CD4-positive, CD25-positive, alpha-beta regulatory T cell (primary cell): ENCODE measurements at regions not wholly inside any gene's neighbourhood (a gene's known extent, or its start where the extent isn't known, plus 50 kb on each side); places are given as distances from the start of the nearest gene placed in this dataset.
"Not testable (repeated sequence)": the region's sequence is repeated elsewhere in the genome, so short reads cannot be mapped to it uniquely, and the experiment has no call there.

Experiments used
- ATAC-seq, 2 donors: fragments of 150-1000 bp; cut with Tn5 transposase; one replicate each; pipeline ENCODE4 v1.10.0; 2021; ENCODE audit warnings: low read depth in 2 of 2, moderate number of reproducible peaks in 2 of 2, moderate library complexity in 1 of 2
- DNase-seq, 3 donors: peaks; one replicate each; pipeline versions ENCODE4 v3.0.0 to v3.0.0-alpha.2; 2012 to 2022; ENCODE audit warnings: mixed read lengths in 1 of 3
- H3K27ac ChIP-seq: one replicate; pipeline ENCODE4 v1.7.0; 2013; ENCODE audit warnings: mild to moderate bottlenecking, low read length; ENCODE audit not compliant: insufficient read depth, poor library complexity, severe bottlenecking
- H3K27me3 ChIP-seq: one replicate; pipeline ENCODE4 v1.7.0; 2013; ENCODE audit warnings: low read length; ENCODE audit not compliant: control insufficient read depth, insufficient read depth
- H3K36me3 ChIP-seq: one replicate; pipeline ENCODE4 v1.7.0; 2013; ENCODE audit warnings: mild to moderate bottlenecking, low read length, moderate library complexity; ENCODE audit not compliant: control insufficient read depth, insufficient read depth
- H3K4me1 ChIP-seq: 2 replicates; pipeline ENCODE4 v1.7.0; 2013; ENCODE audit warnings: mild to moderate bottlenecking, low read length; ENCODE audit not compliant: insufficient read depth, control insufficient read depth, poor library complexity, severe bottlenecking
- H3K4me3 ChIP-seq: one replicate; pipeline ENCODE4 v1.7.0; 2013; ENCODE audit warnings: low read depth, mild to moderate bottlenecking, low read length, moderate library complexity
- H3K9me3 ChIP-seq, 2 experiments: 1 replicate in 1 of 2; 2 replicates in 1 of 2; pipeline ENCODE4 v1.7.0; 2013; ENCODE audit warnings: low read length in 2 of 2, mild to moderate bottlenecking in 1 of 2, moderate library complexity in 1 of 2; ENCODE audit not compliant: control insufficient read depth in 2 of 2
- H3K27ac Mint-ChIP-seq, 3 donors: one replicate each; pipeline ENCODE4 v1.8.0; 2020 to 2022; ENCODE audit warnings: mild to moderate bottlenecking in 3 of 3, mixed read lengths in 3 of 3, moderate library complexity in 2 of 3
- H3K27me3 Mint-ChIP-seq: one replicate; pipeline ENCODE4 v1.8.0; 2022; ENCODE audit warnings: mild to moderate bottlenecking, mixed read lengths
- H3K36me3 Mint-ChIP-seq: one replicate; pipeline ENCODE4 v1.8.0; 2020; ENCODE audit warnings: mixed read lengths
- H3K4me1 Mint-ChIP-seq, 4 donors: one replicate each; pipeline ENCODE4 v1.8.0; 2020 to 2022; ENCODE audit warnings: mixed read lengths in 4 of 4, mild to moderate bottlenecking in 1 of 4
- H3K4me3 Mint-ChIP-seq, 4 donors: one replicate each; pipeline ENCODE4 v1.8.0; 2020 to 2022; ENCODE audit warnings: mild to moderate bottlenecking in 4 of 4, mixed read lengths in 4 of 4, moderate library complexity in 3 of 4
- H3K9me3 Mint-ChIP-seq, 7 donors: one replicate each; pipeline ENCODE4 v1.8.0; 2020 to 2022; ENCODE audit warnings: mixed read lengths in 7 of 7, mild to moderate bottlenecking in 3 of 7, moderate library complexity in 2 of 7

DNA sequence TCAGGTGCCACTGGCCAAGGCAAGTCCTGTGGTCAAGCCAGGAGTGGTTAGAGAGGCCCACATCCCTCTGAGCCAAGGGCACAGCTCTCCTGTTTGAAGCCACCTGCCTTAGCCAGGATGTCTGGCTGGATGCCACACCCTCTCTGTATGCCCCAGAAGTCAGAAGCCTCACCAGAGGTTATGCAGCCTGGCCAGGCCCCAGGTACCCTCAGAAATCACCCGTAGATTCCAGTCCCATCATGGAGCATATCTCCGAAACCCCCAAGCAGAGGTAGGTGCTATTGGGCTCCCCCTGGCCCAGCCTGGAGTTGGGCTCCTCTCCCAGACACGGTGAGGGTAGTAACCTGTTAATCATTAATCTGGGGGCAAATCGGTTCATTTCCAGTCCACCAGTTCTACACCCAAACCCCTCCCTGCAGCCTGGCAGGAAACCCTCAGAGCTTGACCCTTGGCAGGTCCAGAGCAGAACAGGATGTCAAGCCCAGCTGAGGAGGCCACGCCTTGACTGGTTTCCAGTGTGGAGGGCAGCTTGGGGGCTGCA lies 60.6 kb upstream of the TMEM97 start:
- H3K9me3 Mint-ChIP-seq, result peaks cover 2 to 19% (median 5%) of the 10 kb centered on the region in 7 donors
- H3K4me3 Mint-ChIP-seq, result no peak overlapping the region
- no peak for DNase-seq
- peaks cover 37% of the 10 kb centered on the region for H3K27me3 Mint-ChIP-seq
- H3K4me1 ChIP-seq, result no peaks in the 10 kb centered on the region
- no peaks in the 10 kb centered on the region for H3K27me3 ChIP-seq
- H3K36me3 ChIP-seq, result no peaks in the 10 kb centered on the region
- no peak overlapping the region for H3K4me3 ChIP-seq
- H3K4me1 Mint-ChIP-seq, result no peaks in the 10 kb centered on the region
- H3K27ac ChIP-seq, result no peak overlapping the region
- peaks cover 13 to 25% of the 10 kb centered on the region in 2 experiments for H3K9me3 ChIP-seq
- ATAC-seq, result no peak
- H3K36me3 Mint-ChIP-seq, result no peaks in the 10 kb centered on the region
- no peak overlapping the region for H3K27ac Mint-ChIP-seq

GRCh38 chr17:28261219-28261618 lies 57.8 kb upstream of the TMEM97 start:
- no peak overlapping the region for H3K27ac ChIP-seq
- peaks cover 2 to 22% (median 7%) of the 10 kb centered on the region in 7 donors for H3K9me3 Mint-ChIP-seq
- no peaks in the 10 kb centered on the region for H3K36me3 ChIP-seq
- ATAC-seq, result no peak
- peaks cover 21% of the 10 kb centered on the region for H3K27me3 Mint-ChIP-seq
- no peaks in the 10 kb centered on the region for H3K4me1 ChIP-seq
- no peaks in the 10 kb centered on the region for H3K4me1 Mint-ChIP-seq
- H3K4me3 Mint-ChIP-seq, result no peak overlapping the region
- no peak for DNase-seq
- H3K27ac Mint-ChIP-seq, result no peak overlapping the region
- H3K36me3 Mint-ChIP-seq, result peaks cover 3% of the 10 kb centered on the region
- no peaks in the 10 kb centered on the region for H3K27me3 ChIP-seq
- no peak overlapping the region for H3K4me3 ChIP-seq
- peaks cover 13 to 28% of the 10 kb centered on the region in 2 experiments for H3K9me3 ChIP-seq

DNA sequence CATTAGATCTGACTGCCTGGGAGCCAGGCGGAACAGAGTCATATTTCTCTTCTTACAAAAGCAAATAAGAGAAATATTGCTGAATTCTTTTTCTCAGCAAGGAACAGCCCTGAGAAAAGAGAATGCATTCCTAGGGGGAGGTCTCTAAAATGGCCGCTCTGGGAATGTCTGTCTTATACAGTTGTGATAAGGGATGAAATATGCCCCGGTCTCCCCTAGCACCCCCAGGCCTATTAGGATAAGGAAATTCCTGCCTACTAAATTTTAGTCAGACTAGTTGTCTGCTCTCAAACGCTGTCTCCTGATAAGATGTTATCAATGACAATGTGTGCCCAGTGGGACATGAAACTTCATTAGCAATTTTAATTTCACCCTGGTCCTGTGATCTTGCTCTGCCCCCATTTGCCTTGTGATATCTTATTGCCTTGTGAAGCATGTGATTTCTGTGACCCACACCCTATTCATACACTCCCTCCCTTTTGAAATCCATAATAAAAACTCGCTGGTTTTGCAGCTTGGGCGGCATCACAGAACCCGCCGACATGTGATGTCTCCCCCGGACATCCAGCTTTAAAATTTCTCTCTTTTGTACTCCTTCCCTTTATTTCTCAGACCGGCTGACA lies 56.8 kb upstream of the TMEM97 start:
- not testable (repeated sequence) for H3K4me1 ChIP-seq, H3K36me3 ChIP-seq, ATAC-seq, H3K27me3 ChIP-seq, H3K4me1 Mint-ChIP-seq, DNase-seq, H3K27ac Mint-ChIP-seq, H3K4me3 ChIP-seq, H3K36me3 Mint-ChIP-seq, H3K27ac ChIP-seq
- Mint-ChIP-seq H3K27me3 (peaks cover 21% of the 10 kb centered on the region), H3K4me3 (peak overlapping the region in 1 of 4 donors; percentile 27), H3K9me3 (peaks cover 2 to 25% (median 7%) of the 10 kb centered on the region in 7 donors)
- H3K9me3 ChIP-seq, result peaks cover 13 to 28% of the 10 kb centered on the region in 2 experiments

- not testable (repeated sequence) for H3K36me3 ChIP-seq, H3K36me3 Mint-ChIP-seq, H3K4me1 ChIP-seq, H3K27me3 ChIP-seq, ATAC-seq, H3K4me1 Mint-ChIP-seq, H3K27ac ChIP-seq, H3K27ac Mint-ChIP-seq, H3K4me3 Mint-ChIP-seq, DNase-seq, H3K4me3 ChIP-seq
- Mint-ChIP-seq H3K27me3 (peaks cover 12% of the 10 kb centered on the region), H3K9me3 (peaks cover 2 to 33% (median 7%) of the 10 kb centered on the region in 7 donors)
- peaks cover 13 to 28% of the 10 kb centered on the region in 2 experiments for H3K9me3 ChIP-seq
Observed at GRCh38 chr17:28264902-28265548, 54.0 kb upstream of the TMEM97 start.

DNA sequence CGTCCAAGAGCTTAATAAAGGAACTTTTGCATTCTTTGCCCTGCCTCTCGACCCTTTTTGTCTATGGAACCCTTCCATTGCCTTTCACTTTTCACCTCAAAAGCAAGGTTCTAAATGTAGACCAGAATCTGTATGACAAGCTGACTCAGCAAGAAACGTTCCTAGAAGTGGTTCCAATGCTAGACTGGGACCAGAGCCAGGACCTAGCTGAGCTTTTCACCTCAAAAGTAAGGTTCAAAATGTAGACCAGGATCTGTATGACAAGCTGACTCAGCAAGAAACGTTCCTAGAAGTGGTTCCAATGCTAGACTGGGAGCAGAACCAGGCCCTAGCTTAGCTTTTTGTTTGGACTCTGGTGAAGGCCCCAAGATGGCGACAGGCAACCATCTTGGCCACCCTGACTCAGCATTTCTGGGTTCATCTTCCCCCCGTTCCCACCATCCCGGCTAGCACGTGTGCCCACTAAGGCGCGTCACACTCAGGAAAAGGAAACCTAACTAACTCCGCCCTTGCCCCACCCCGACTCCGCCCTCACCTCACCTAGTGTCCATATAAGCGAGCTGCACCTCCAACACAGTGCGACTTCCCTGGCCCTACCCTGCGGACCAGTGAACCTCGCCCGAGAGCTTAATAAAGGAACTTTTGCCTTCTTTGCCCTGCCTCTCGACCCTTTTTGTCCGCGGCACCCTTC lies 53.0 kb upstream of the TMEM97 start:
- H3K4me3 ChIP-seq, H3K27ac ChIP-seq, H3K36me3 Mint-ChIP-seq, H3K4me3 Mint-ChIP-seq, DNase-seq, H3K27me3 ChIP-seq, H3K36me3 ChIP-seq, H3K4me1 ChIP-seq, H3K4me1 Mint-ChIP-seq, ATAC-seq: not testable (repeated sequence)
- peaks cover 10 to 26% of the 10 kb centered on the region in 2 experiments for H3K9me3 ChIP-seq
- Mint-ChIP-seq H3K27ac (peak overlapping the region in 1 of 3 donors; percentile 18), H3K9me3 (peaks cover 2 to 29% (median 7%) of the 10 kb centered on the region in 7 donors), H3K27me3 (peaks cover 12% of the 10 kb centered on the region)

DNA sequence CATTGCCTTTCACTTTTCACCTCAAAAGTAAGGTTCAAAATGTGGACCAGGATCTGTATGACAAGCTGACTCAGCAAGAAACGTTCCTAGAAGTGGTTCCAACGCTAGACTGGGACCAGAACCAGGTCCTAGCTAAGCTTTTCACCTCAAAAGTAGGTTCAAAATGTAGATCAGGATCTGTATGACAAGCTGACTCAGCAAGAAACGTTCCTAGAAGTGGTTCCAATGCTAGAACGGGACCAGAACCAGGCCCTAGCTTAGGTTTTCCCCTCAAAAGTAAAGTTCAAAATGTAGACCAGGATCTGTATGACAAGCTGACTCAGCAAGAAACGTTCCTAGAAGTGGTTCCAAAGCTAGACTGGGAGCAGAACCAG lies 52.5 kb upstream of the TMEM97 start:
- H3K27me3 ChIP-seq, H3K4me1 Mint-ChIP-seq, H3K27ac Mint-ChIP-seq, H3K4me3 ChIP-seq, H3K36me3 Mint-ChIP-seq, DNase-seq, H3K4me3 Mint-ChIP-seq, H3K27ac ChIP-seq, H3K36me3 ChIP-seq, H3K4me1 ChIP-seq, ATAC-seq: not testable (repeated sequence)
- peaks cover 7 to 21% of the 10 kb centered on the region in 2 experiments for H3K9me3 ChIP-seq
- Mint-ChIP-seq H3K9me3 (peaks cover 2 to 24% (median 7%) of the 10 kb centered on the region in 7 donors), H3K27me3 (peaks cover 15% of the 10 kb centered on the region)

GRCh38 chr17:28266926-28267719 lies 51.9 kb upstream of the TMEM97 start:
- not testable (repeated sequence) for H3K4me1 ChIP-seq, ATAC-seq, H3K4me3 Mint-ChIP-seq, H3K4me1 Mint-ChIP-seq, H3K4me3 ChIP-seq, H3K27me3 ChIP-seq, DNase-seq, H3K27ac ChIP-seq, H3K36me3 Mint-ChIP-seq, H3K36me3 ChIP-seq, H3K27ac Mint-ChIP-seq
- peaks cover 6 to 15% of the 10 kb centered on the region in 2 experiments for H3K9me3 ChIP-seq
- Mint-ChIP-seq H3K9me3 (peaks cover 0 to 20% (median 5%) of the 10 kb centered on the region in 7 donors), H3K27me3 (peaks cover 21% of the 10 kb centered on the region)
